Spinal cord (tissue), 9 donors: ENCODE measurements at regions not wholly inside any gene's neighbourhood (a gene's known extent, or its start where the extent isn't known, plus 50 kb on each side); places are given as distances from the start of the nearest gene placed in this dataset.

Experiments used
- DNase-seq, 6 donors: peaks; one replicate each; pipeline versions ENCODE4 v3.0.0 to v3.0.0-alpha.2; 2013 to 2015; ENCODE audit warnings: low spot score in 6 of 6, low read depth in 4 of 6
- H3K27ac ChIP-seq: one replicate; pipeline ENCODE4 v1.5.1; 2013; ENCODE audit warnings: low read depth, low read length, control low read depth
- H3K27me3 ChIP-seq: one replicate; pipeline ENCODE4 v1.6.1; 2013; ENCODE audit warnings: low read length; ENCODE audit not compliant: control insufficient read depth, insufficient read depth
- H3K36me3 ChIP-seq: one replicate; pipeline ENCODE4 v1.6.1; 2013; ENCODE audit warnings: low read length; ENCODE audit not compliant: control insufficient read depth, insufficient read depth
- H3K4me1 ChIP-seq: one replicate; pipeline ENCODE4 v1.6.1; 2013; ENCODE audit warnings: low read length; ENCODE audit not compliant: control insufficient read depth, insufficient read depth
- H3K4me3 ChIP-seq: one replicate; pipeline ENCODE4 v1.5.1; 2013; ENCODE audit warnings: low read depth, low read length, control low read depth
- H3K9me3 ChIP-seq: one replicate; pipeline ENCODE4 v1.6.1; 2013; ENCODE audit warnings: low read length; ENCODE audit not compliant: control insufficient read depth, insufficient read depth
- WGBS: methylation state at CpG from one replicate; pipeline ENCODE4 v1.1.5; 2013; ENCODE audit warnings: missing lambda C conversion rate; ENCODE audit not compliant: insufficient coverage; 5-methylcytosine and 5-hydroxymethylcytosine counted together
- donor health status: healthy.

- Histone ChIP-seq H3K9me3 (no peaks in the 10 kb centered on the region), H3K4me3 (no peak overlapping the region), H3K36me3 (peaks cover 11% of the 10 kb centered on the region), H3K27ac (no peak overlapping the region), H3K4me1 (no peaks in the 10 kb centered on the region), H3K27me3 (no peaks in the 10 kb centered on the region)
- no peak for DNase-seq
- WGBS: 92% methylated on average over 25 of the region's 30 CpGs
These were observed 275.3 kb downstream of the EIPR1 start for GRCh38 chr2:3102081-3102921.

GRCh38 chr2:3101016-3101942, 276.3 kb downstream of the EIPR1 start:
- Histone ChIP-seq H3K4me3 (no peak overlapping the region), H3K4me1 (no peaks in the 10 kb centered on the region), H3K9me3 (no peaks in the 10 kb centered on the region), H3K36me3 (peaks cover 11% of the 10 kb centered on the region), H3K27ac (no peak overlapping the region), H3K27me3 (no peaks in the 10 kb centered on the region)
- no peak for DNase-seq
- 90% methylated on average over 31 of the region's 34 CpGs for WGBS

GRCh38 chr2:3100386-3100785, 277.2 kb downstream of the EIPR1 start:
- Histone ChIP-seq H3K27me3 (no peaks in the 10 kb centered on the region), H3K9me3 (no peaks in the 10 kb centered on the region), H3K27ac (no peak overlapping the region), H3K4me3 (no peak overlapping the region), H3K4me1 (no peaks in the 10 kb centered on the region), H3K36me3 (peaks cover 11% of the 10 kb centered on the region)
- 76% methylated on average over 7 of the region's 8 CpGs for WGBS
- no peak for DNase-seq

GRCh38 chr2:3099860-3100234, 277.8 kb downstream of the EIPR1 start:
- no peaks in the 10 kb centered on the region for H3K9me3 ChIP-seq
- no peak for DNase-seq
- WGBS: 95% methylated on average over 9 of the region's 12 CpGs
- H3K27ac ChIP-seq: no peak overlapping the region
- H3K36me3 ChIP-seq: peaks cover 11% of the 10 kb centered on the region
- H3K27me3 ChIP-seq: no peaks in the 10 kb centered on the region
- no peak overlapping the region for H3K4me3 ChIP-seq
- no peaks in the 10 kb centered on the region for H3K4me1 ChIP-seq

GRCh38 chr2:3099145-3099859, 278.3 kb downstream of the EIPR1 start:
- H3K27me3 ChIP-seq: no peaks in the 10 kb centered on the region
- WGBS: 87% methylated on average over 5 of the region's 6 CpGs
- DNase-seq: no peak

GRCh38 chr2:3098231-3098630, 279.4 kb downstream of the EIPR1 start:
- Histone ChIP-seq H3K9me3 (no peaks in the 10 kb centered on the region), H3K36me3 (peaks cover 11% of the 10 kb centered on the region), H3K4me3 (no peak overlapping the region), H3K4me1 (no peaks in the 10 kb centered on the region), H3K27ac (no peak overlapping the region), H3K27me3 (no peaks in the 10 kb centered on the region)
- DNase-seq: no peak
- WGBS: 100% methylated on average over 1 of the region's 2 CpGs

More at GRCh38 chr2:3099145-3099859, 278.3 kb downstream of the EIPR1 start:
- H3K36me3 ChIP-seq: peaks cover 11% of the 10 kb centered on the region
- H3K4me3 ChIP-seq: no peak overlapping the region
- no peaks in the 10 kb centered on the region for H3K9me3 ChIP-seq
- no peak overlapping the region for H3K27ac ChIP-seq
- H3K4me1 ChIP-seq: no peaks in the 10 kb centered on the region

GRCh38 chr2:3097804-3098203, 279.8 kb downstream of the EIPR1 start:
- Histone ChIP-seq H3K27me3 (no peaks in the 10 kb centered on the region), H3K4me1 (no peaks in the 10 kb centered on the region), H3K9me3 (no peaks in the 10 kb centered on the region), H3K36me3 (peaks cover 11% of the 10 kb centered on the region), H3K27ac (no peak overlapping the region), H3K4me3 (no peak overlapping the region)
- WGBS: 95% methylated on average over 6 of the region's 9 CpGs
- no peak for DNase-seq

- Histone ChIP-seq H3K27me3 (no peaks in the 10 kb centered on the region), H3K4me1 (no peaks in the 10 kb centered on the region), H3K4me3 (no peak overlapping the region), H3K27ac (no peak overlapping the region), H3K9me3 (no peaks in the 10 kb centered on the region), H3K36me3 (no peaks in the 10 kb centered on the region)
- 77% methylated on average over 8 of the region's 14 CpGs for WGBS
- DNase-seq: no peak
These were observed 282.3 kb downstream of the EIPR1 start for GRCh38 chr2:3094999-3095958.
